ENCODE measurements at regions not wholly inside any gene's neighbourhood (a gene's known extent, or its start where the extent isn't known, plus 50 kb on each side); places are given as distances from the start of the nearest gene placed in this dataset.

GRCh38 chr1:115184260-115184950 is 95.1 kb upstream of the TSPAN2 start:
- H3K23ac ChIP-seq (ENCODE audit: insufficient read length): no peak overlapping the region
- H4K91ac ChIP-seq (replicated peaks; ENCODE audit: insufficient read length, low read length): no peak overlapping the region
- no peak overlapping the region for H3K9ac ChIP-seq (replicated peaks in 1 of 4; ENCODE audit: extremely low read depth in 1 of 4, low read depth in 3 of 4, low read length in 3 of 4)
- no peak overlapping the region for H2BK20ac ChIP-seq (ENCODE audit: low read length)
- ChIA-PET POLR2A (ENCODE audit: partially characterized antibody) (no interaction called here), CTCF (ENCODE audit: partially characterized antibody) (interaction anchor here (0.7 to 10.7 kb wide), 12 partner anchors 9 to 285 kb away, joined by 3 to 125 read pairs (median 6); no protein-coding TSS in a partner anchor)
- H3K23me2 ChIP-seq (ENCODE audit: low read depth, low read length): no peaks in the 10 kb centered on the region
- DNase-seq (ENCODE audit: low read depth in 1 of 2, low spot score in 2 of 2) (no peak), FAIRE-seq (no peak)
- no peaks in the 10 kb centered on the region for H3K9me3 ChIP-seq (ENCODE audit: insufficient read depth in 2 of 2, low read depth in 1 of 2, low read length in 1 of 2)
- H2AK5ac ChIP-seq (ENCODE audit: low read depth, low read length): no peak overlapping the region
- H4K20me1 ChIP-seq (replicated peaks in 1 of 2; ENCODE audit: control insufficient read depth in 1 of 2, insufficient read depth in 2 of 2, low read length in 2 of 2): no peaks in the 10 kb centered on the region
- no peak overlapping the region for H3K27ac ChIP-seq (ENCODE audit: low read depth, low read length)
- H2BK15ac ChIP-seq (ENCODE audit: low read length): no peak overlapping the region
- no peaks in the 10 kb centered on the region for H3K27me3 ChIP-seq (replicated peaks in 1 of 4; ENCODE audit: control insufficient read depth in 3 of 4, extremely low read depth in 1 of 4, insufficient read depth in 3 of 4, low read length in 3 of 4)
- H4K5ac ChIP-seq (ENCODE audit: insufficient read length, low read depth, low read length): no peak overlapping the region
- H3K36me3 ChIP-seq (ENCODE audit: control insufficient read depth in 2 of 4, insufficient read depth in 4 of 4, low read length in 3 of 4): no peaks in the 10 kb centered on the region
- H2BK12ac ChIP-seq (ENCODE audit: low read depth, low read length): no peak overlapping the region
- H2AFZ ChIP-seq (ENCODE audit: low read length): no peak overlapping the region
- no peak overlapping the region for H4K8ac ChIP-seq (ENCODE audit: extremely low read depth, insufficient read depth, low read length)
- H3K14ac ChIP-seq (ENCODE audit: insufficient read length): no peak overlapping the region
- no peak overlapping the region for H2BK120ac ChIP-seq (replicated peaks; ENCODE audit: low read depth, low read length)
- no peak overlapping the region for H3K4ac ChIP-seq (replicated peaks; ENCODE audit: insufficient read length, low read depth, low read length)
- no peak overlapping the region for H2BK5ac ChIP-seq (ENCODE audit: low read depth, low read length)
- H3K4me3 ChIP-seq (ENCODE audit: extremely low read depth in 1 of 4, insufficient read depth in 2 of 4, low read depth in 3 of 4, low read length in 4 of 4): no peak overlapping the region
- H3K79me1 ChIP-seq (ENCODE audit: low read depth, low read length): no peaks in the 10 kb centered on the region
- 88% methylated on average over 5 of the region's 5 CpGs; no CpG with 5 or more reads in 1 of the 2 experiments for WGBS, 2 experiments (ENCODE audit: extremely low coverage in 1 of 2, insufficient coverage in 1 of 2, insufficient read length in 1 of 2, insufficient replicate concordance in 2 of 2, low coverage in 1 of 2, low lambda C conversion rate in 2 of 2, missing lambda C conversion rate in 1 of 2)
- no peaks in the 10 kb centered on the region for H3K79me2 ChIP-seq (ENCODE audit: control insufficient read depth in 1 of 2, insufficient read depth in 2 of 2, low read length in 2 of 2)
- no peak overlapping the region for H3K4me2 ChIP-seq (ENCODE audit: insufficient read depth in 1 of 2, low read depth in 2 of 2, low read length in 2 of 2)
- H3K56ac ChIP-seq (replicated peaks; ENCODE audit: insufficient read length, low read depth, low read length): no peak overlapping the region
- no peaks in the 10 kb centered on the region for H3K4me1 ChIP-seq (replicated peaks in 1 of 4; ENCODE audit: control insufficient read depth in 3 of 4, insufficient read depth in 4 of 4, low read length in 3 of 4)
- no peak overlapping the region for H3K18ac ChIP-seq (ENCODE audit: extremely low read depth, low read length)
- TF ChIP-seq JUN (IDR thresholded peaks at IDR 0.05; ENCODE audit: low read depth, low read length) (no peak), SIN3A (conservative IDR thresholded peaks at IDR 0.05 in 1 of 2, IDR thresholded peaks at IDR 0.05 in 1 of 2; ENCODE audit: low read depth in 1 of 2, low read length in 2 of 2) (no peak), SP4 (IDR thresholded peaks at IDR 0.05; ENCODE audit: low read length) (no peak), RBBP5 (IDR thresholded peaks at IDR 0.05; ENCODE audit: borderline replicate concordance, low read depth, low read length) (no peak), POLR2A (IDR thresholded peaks at IDR 0.05; ENCODE audit: control extremely low read depth in 1 of 2, low read depth in 2 of 2, low read length in 2 of 2) (no peak), CTBP2 (IDR thresholded peaks at IDR 0.05; ENCODE audit: borderline replicate concordance, insufficient read depth, insufficient read length, low read length) (no peak), SIRT6 (IDR thresholded peaks at IDR 0.05; ENCODE audit: low read length) (no peak), RNF2 (IDR thresholded peaks at IDR 0.05; ENCODE audit: borderline replicate concordance, low read depth, low read length, missing control alignments, poor library complexity, severe bottlenecking) (no peak)
- TF ChIP-seq, protein P1, sequence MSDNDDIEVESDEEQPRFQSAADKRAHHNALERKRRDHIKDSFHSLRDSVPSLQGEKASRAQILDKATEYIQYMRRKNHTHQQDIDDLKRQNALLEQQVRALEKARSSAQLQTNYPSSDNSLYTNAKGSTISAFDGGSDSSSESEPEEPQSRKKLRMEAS (IDR thresholded peaks at IDR 0.05): no peak
- TF ChIP-seq, protein P2, sequence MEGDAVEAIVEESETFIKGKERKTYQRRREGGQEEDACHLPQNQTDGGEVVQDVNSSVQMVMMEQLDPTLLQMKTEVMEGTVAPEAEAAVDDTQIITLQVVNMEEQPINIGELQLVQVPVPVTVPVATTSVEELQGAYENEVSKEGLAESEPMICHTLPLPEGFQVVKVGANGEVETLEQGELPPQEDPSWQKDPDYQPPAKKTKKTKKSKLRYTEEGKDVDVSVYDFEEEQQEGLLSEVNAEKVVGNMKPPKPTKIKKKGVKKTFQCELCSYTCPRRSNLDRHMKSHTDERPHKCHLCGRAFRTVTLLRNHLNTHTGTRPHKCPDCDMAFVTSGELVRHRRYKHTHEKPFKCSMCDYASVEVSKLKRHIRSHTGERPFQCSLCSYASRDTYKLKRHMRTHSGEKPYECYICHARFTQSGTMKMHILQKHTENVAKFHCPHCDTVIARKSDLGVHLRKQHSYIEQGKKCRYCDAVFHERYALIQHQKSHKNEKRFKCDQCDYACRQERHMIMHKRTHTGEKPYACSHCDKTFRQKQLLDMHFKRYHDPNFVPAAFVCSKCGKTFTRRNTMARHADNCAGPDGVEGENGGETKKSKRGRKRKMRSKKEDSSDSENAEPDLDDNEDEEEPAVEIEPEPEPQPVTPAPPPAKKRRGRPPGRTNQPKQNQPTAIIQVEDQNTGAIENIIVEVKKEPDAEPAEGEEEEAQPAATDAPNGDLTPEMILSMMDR (IDR thresholded peaks at IDR 0.05; ENCODE audit: control extremely low read depth in 1 of 3, insufficient read depth in 1 of 3, low read depth in 1 of 3, low read length in 3 of 3): no peak

All from H1 (cell line).